Testis (tissue), 2 donors: ENCODE measurements at regions not wholly inside any gene's neighbourhood (a gene's known extent, or its start where the extent isn't known, plus 50 kb on each side); places are given as distances from the start of the nearest gene placed in this dataset.

ENCODE experiments used
- CTCF ChIP-seq, 3 experiments: fragments of 450-650 bp in 2 of 3; fragments of 200-600 bp in 1 of 3; sonication (generic) in 1 of 3; IDR thresholded peaks; one replicate each; pipeline ENCODE4 v1.5.1; 2016 to 2019; ENCODE audit warnings: antibody characterized with exemption in 3 of 3, mild to moderate bottlenecking in 2 of 3, moderate library complexity in 1 of 3
- POLR2A ChIP-seq: fragments of 450-650 bp; IDR thresholded peaks from one replicate; pipeline ENCODE4 v1.6.1; 2017; ENCODE audit warnings: antibody characterized with exemption, mild to moderate bottlenecking, moderate library complexity

GRCh38 chr5:162529209-162529608 is 461.6 kb downstream of the GABRG2 start:
- TF ChIP-seq CTCF (IDR thresholded peaks at IDR 0.05) = no peak
- TF ChIP-seq POLR2A = no peak
